PC-9 (cell line): ENCODE measurements at regions not wholly inside any gene's neighbourhood (a gene's known extent, or its start where the extent isn't known, plus 50 kb on each side); places are given as distances from the start of the nearest gene placed in this dataset.

Source experiments
- BruUV-seq: library from RNA; stranded (reverse); fragments of 400-500 nt; replicated peaks from 2 replicates; lab custom pipeline; 2021; lab: Mats Ljungman, UMichigan
- CTCF ChIA-PET: fragments of 300-600 bp; sonication (Branson Sonifier 250); formaldehyde crosslinking; loops from one replicate; lab custom pipeline; 2022; ENCODE audit warnings: antibody characterized with exemption; lab: Charles Lee
- POLR2A ChIA-PET: fragments of 300-600 bp; sonication (Branson Sonifier 250); formaldehyde crosslinking; loops from one replicate; lab custom pipeline; 2022; ENCODE audit warnings: antibody characterized with exemption; ENCODE audit not compliant: unreplicated experiment; lab: Charles Lee
- DNase-seq, 2 experiments: peaks; one replicate each; pipeline versions ENCODE4 v3.0.0 to v3.0.0-alpha.2; 2015 to 2022; ENCODE audit warnings: mixed read lengths in 1 of 2
- H2AFZ ChIP-seq: fragments of 200-600 bp; sonication (generic); 2 replicates; pipeline ENCODE4 v1.8.1; 2017; ENCODE audit warnings: antibody characterized with exemption
- H3F3A ChIP-seq: fragments of 200-600 bp; sonication (generic); 2 replicates; pipeline ENCODE4 v1.8.1; 2017; ENCODE audit warnings: antibody characterized with exemption, mild to moderate bottlenecking, low read depth; ENCODE audit not compliant: insufficient read depth
- H3K27ac ChIP-seq: fragments of 200-600 bp; sonication (generic); 2 replicates; pipeline ENCODE4 v1.6.1; 2016; ENCODE audit warnings: mixed run types
- H3K27me3 ChIP-seq: fragments of 200-600 bp; sonication (generic); 2 replicates; pipeline ENCODE4 v1.6.1; 2016; ENCODE audit warnings: low read depth, mixed run types; ENCODE audit not compliant: insufficient read depth
- H3K36me3 ChIP-seq: fragments of 200-600 bp; sonication (generic); 2 replicates; pipeline ENCODE4 v1.6.1; 2016; ENCODE audit warnings: low read depth, mixed run types
- H3K4me1 ChIP-seq: fragments of 200-600 bp; sonication (generic); replicated peaks from 2 replicates; pipeline ENCODE4 v1.6.1; 2016; ENCODE audit warnings: mixed run types; ENCODE audit not compliant: insufficient read depth
- H3K4me2 ChIP-seq: fragments of 200-600 bp; sonication (generic); 2 replicates; pipeline ENCODE4 v1.6.1; 2017; ENCODE audit warnings: mixed run types
- H3K4me3 ChIP-seq: fragments of 200-600 bp; sonication (generic); 2 replicates; pipeline ENCODE4 v1.6.1; 2016; ENCODE audit warnings: mixed run types
- H3K79me2 ChIP-seq: fragments of 200-600 bp; sonication (generic); 2 replicates; pipeline ENCODE4 v1.6.1; 2017; ENCODE audit warnings: low read depth, mixed run types
- H3K9me2 ChIP-seq: fragments of 200-600 bp; sonication (generic); 2 replicates; pipeline ENCODE4 v1.8.1; 2017; ENCODE audit warnings: mild to moderate bottlenecking; ENCODE audit not compliant: insufficient read depth
- H3K9me3 ChIP-seq: fragments of 200-600 bp; sonication (generic); 2 replicates; pipeline ENCODE4 v1.8.1; 2016; ENCODE audit warnings: low read depth; ENCODE audit not compliant: insufficient read depth
- H4K20me1 ChIP-seq: fragments of 200-600 bp; sonication (generic); 2 replicates; pipeline ENCODE4 v1.8.1; 2017; ENCODE audit not compliant: insufficient read depth
- CTCF ChIP-seq: fragments of 200-600 bp; sonication (generic); conservative IDR thresholded peaks from 2 replicates; pipeline ENCODE4 v1.6.1; 2017; ENCODE audit warnings: mixed run types, antibody characterized with exemption, mild to moderate bottlenecking, moderate library complexity
- EZH2 ChIP-seq: fragments of 200-600 bp; sonication (generic); IDR thresholded peaks from 2 replicates; pipeline ENCODE4 v1.8.0; 2017; ENCODE audit warnings: antibody characterized with exemption, low read depth
- intact Hi-C: fragments of 100-400 bp; cut with micrococcal nuclease; formaldehyde crosslinking; loops from one replicate; pipeline ENCODE4 v1.10.0; 2022; ENCODE audit not compliant: unreplicated experiment

DNA sequence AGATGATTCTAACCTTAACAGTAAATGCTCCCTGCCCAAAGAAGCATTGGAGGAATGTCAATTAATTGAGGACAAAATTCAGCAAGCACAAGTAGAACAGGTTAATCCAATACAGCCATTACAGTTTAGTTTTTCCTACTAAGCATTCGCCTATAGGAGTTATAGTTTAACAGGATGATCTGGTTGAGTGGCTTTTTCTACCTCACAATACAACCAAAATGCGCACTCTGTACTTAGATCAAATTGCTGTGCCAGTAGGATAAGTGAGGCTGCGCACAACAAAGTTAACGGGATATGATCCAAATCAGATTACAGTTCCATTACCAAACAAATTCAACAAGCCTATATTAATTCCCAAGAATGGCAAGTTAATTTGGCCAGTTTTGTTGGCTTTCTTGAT lies 117.1 kb upstream of the TRIM24 start:
- no peaks in the 10 kb centered on the region for H3K27me3 ChIP-seq
- no peaks in the 10 kb centered on the region for H3K79me2 ChIP-seq
- ChIA-PET CTCF (no interaction called here), POLR2A (no interaction called here)
- no peak overlapping the region for H2AFZ ChIP-seq
- no peaks in the 10 kb centered on the region for H3K4me1 ChIP-seq
- H3K36me3 ChIP-seq: no peaks in the 10 kb centered on the region
- no peak for DNase-seq
- no peak overlapping the region for H3K4me3 ChIP-seq
- no peak overlapping the region for H3K27ac ChIP-seq
- no peaks in the 10 kb centered on the region for H3K9me2 ChIP-seq
- peaks cover 5% of the 10 kb centered on the region; the same call in 1 of the 2 replicates for H3F3A ChIP-seq
- H4K20me1 ChIP-seq: no peaks in the 10 kb centered on the region
- intact Hi-C loops: no loop called here
- no TSS peak for BruUV-seq
- H3K4me2 ChIP-seq: no peak overlapping the region
- TF ChIP-seq CTCF (no peak), EZH2 (no peak)
- peaks cover 19% of the 10 kb centered on the region for H3K9me3 ChIP-seq

DNA sequence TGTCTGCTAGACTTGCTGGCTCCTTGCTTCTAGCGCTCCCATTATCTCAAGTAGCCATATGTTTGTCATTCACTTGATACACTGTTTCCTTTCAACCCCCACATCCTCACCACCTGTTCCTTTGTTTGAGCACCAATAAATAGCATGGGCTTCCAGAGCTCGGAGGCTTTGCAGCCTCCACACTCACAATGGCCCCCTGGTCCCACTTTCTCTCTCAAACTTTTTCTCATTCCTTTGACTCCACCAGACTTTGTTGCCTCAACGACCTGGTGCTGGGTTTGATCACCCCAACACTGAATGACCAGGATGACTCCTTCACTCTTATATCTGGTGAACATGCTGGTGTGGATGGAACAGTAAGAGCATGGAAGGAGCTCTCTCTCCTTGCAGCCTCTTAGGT lies 114.5 kb upstream of the TRIM24 start:
- Histone ChIP-seq H3K9me2 (no peaks in the 10 kb centered on the region), H3K79me2 (no peaks in the 10 kb centered on the region), H3K36me3 (no peaks in the 10 kb centered on the region), H4K20me1 (no peaks in the 10 kb centered on the region), H2AFZ (no peak overlapping the region), H3K27me3 (no peaks in the 10 kb centered on the region), H3K4me3 (no peak overlapping the region), H3K4me2 (no peak overlapping the region), H3F3A (no peaks in the 10 kb centered on the region), H3K27ac (no peak overlapping the region), H3K4me1 (no peaks in the 10 kb centered on the region), H3K9me3 (peaks cover 14% of the 10 kb centered on the region; the same call in 1 of the 2 replicates)
- CTCF ChIA-PET: no interaction called here
- no peak for DNase-seq
- intact Hi-C loops: no loop called here
- no TSS peak for BruUV-seq
- POLR2A ChIA-PET: no interaction called here
- TF ChIP-seq CTCF (no peak), EZH2 (no peak)

GRCh38 chr7:138346975-138347374 lies 113.1 kb upstream of the TRIM24 start:
- no peaks in the 10 kb centered on the region for H3K27me3 ChIP-seq
- H3K79me2 ChIP-seq: no peaks in the 10 kb centered on the region
- no peak for DNase-seq
- no peaks in the 10 kb centered on the region for H3K4me1 ChIP-seq
- H3K9me3 ChIP-seq: peaks cover 20% of the 10 kb centered on the region
- no peaks in the 10 kb centered on the region for H3K9me2 ChIP-seq
- no peak overlapping the region for H2AFZ ChIP-seq
- POLR2A ChIA-PET: no interaction called here
- CTCF ChIA-PET: no interaction called here
- H4K20me1 ChIP-seq: no peaks in the 10 kb centered on the region
- no peak overlapping the region for H3K27ac ChIP-seq
- no peaks in the 10 kb centered on the region for H3K36me3 ChIP-seq
- no peak overlapping the region for H3K4me3 ChIP-seq
- TF ChIP-seq EZH2: no peak
- no peak for TF ChIP-seq CTCF
- H3K4me2 ChIP-seq: no peak overlapping the region
- no peaks in the 10 kb centered on the region for H3F3A ChIP-seq
- no TSS peak for BruUV-seq
- intact Hi-C loops: no loop called here
